OCI-LY3 (cell line): ENCODE measurements at regions not wholly inside any gene's neighbourhood (a gene's known extent, or its start where the extent isn't known, plus 50 kb on each side); places are given as distances from the start of the nearest gene placed in this dataset.

ENCODE experiments used
- H2AFZ ChIP-seq: fragments of 200-600, 300-600 bp; shearing (Covaris generic); 2 replicates; pipeline ENCODE4 v1.6.0; 2014; ENCODE audit warnings: antibody characterized with exemption, low read depth, low read length
- H3K27ac ChIP-seq: fragments of 200-600, 300-600 bp; sonication (generic); 2 replicates; pipeline ENCODE4 v1.5.1; 2014; ENCODE audit warnings: mild to moderate bottlenecking, low read length, moderate library complexity, mixed read lengths
- H3K27me3 ChIP-seq: fragments of 200-600, 300-600 bp; sonication (generic); 2 replicates; pipeline ENCODE4 v1.6.1; 2014; ENCODE audit warnings: low read depth, low read length, mixed read lengths
- H3K36me3 ChIP-seq: fragments of 200-600, 300-600 bp; sonication (generic); replicated peaks from 2 replicates; pipeline ENCODE3; 2014; ENCODE audit warnings: low read depth, low read length, mixed read lengths
- H3K4me1 ChIP-seq: fragments of 300-600, 200-600 bp; sonication (generic); 2 replicates; pipeline ENCODE4 v1.6.1; 2014; ENCODE audit warnings: low read length, mixed read lengths
- H3K4me2 ChIP-seq: fragments of 200-600, 300-600 bp; sonication (generic); 2 replicates; pipeline ENCODE4 v1.6.1; 2014; ENCODE audit warnings: low read length, mixed read lengths
- H3K4me3 ChIP-seq: fragments of 300-600, 200-600 bp; sonication (generic); 2 replicates; pipeline ENCODE4 v1.5.1; 2014; ENCODE audit warnings: antibody characterized with exemption, mild to moderate bottlenecking, low read length, moderate library complexity
- H3K79me2 ChIP-seq: fragments of 300-600, 200-600 bp; shearing (Covaris generic); 2 replicates; pipeline ENCODE4 v1.6.1; 2014; ENCODE audit warnings: mild to moderate bottlenecking, low read length, mixed read lengths
- H3K9ac ChIP-seq: fragments of 300-600, 200-600 bp; shearing (Covaris generic); 2 replicates; pipeline ENCODE4 v1.6.0; 2014; ENCODE audit warnings: mild to moderate bottlenecking, low read length, moderate library complexity
- H3K9me3 ChIP-seq: fragments of 200-600, 300-600 bp; shearing (Covaris generic); 2 replicates; pipeline ENCODE4 v1.6.1; 2014; ENCODE audit warnings: low read length, mixed read lengths; ENCODE audit not compliant: insufficient read depth
- H4K20me1 ChIP-seq: fragments of 200-600, 300-600 bp; sonication (generic); 2 replicates; pipeline ENCODE4 v1.6.1; 2016; ENCODE audit warnings: low read length, mixed read lengths; ENCODE audit not compliant: insufficient read depth
- CTCF ChIP-seq: fragments of 200-600, 300-600 bp; sonication (generic); IDR thresholded peaks from 2 replicates; pipeline ENCODE4 v1.5.1; 2014; ENCODE audit warnings: antibody characterized with exemption, low read length, low read depth
- EZH2phosphoT487 ChIP-seq: fragments of 200-600 bp; shearing (Covaris generic); IDR thresholded peaks from 2 replicates; pipeline ENCODE4 v1.6.1; 2018; ENCODE audit warnings: antibody characterized with exemption, mixed run types, low read depth

DNA sequence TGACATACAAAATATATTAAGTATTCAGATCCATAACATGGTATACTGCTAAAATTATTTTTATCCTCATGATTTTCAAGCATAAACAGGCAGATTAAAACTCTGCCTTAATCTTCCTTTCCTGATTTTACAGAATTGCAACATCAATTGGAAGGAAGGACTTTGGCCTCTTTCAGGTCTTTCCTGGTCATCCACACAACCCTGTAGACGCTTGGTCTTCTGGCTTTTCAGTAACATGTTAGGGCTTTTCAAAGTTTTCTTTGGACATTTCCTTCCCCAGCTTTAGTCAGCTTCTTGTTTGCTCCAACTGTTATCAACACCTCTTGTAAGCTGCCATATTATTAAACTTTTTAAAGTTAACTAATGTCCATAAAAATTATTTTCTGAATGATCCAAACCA lies 1364.9 kb upstream of the NRXN1 start:
- Histone ChIP-seq H3K9me3 (no peaks in the 10 kb centered on the region), H3K36me3 (no peaks in the 10 kb centered on the region), H2AFZ (no peak overlapping the region), H3K4me1 (no peaks in the 10 kb centered on the region), H3K27ac (no peak overlapping the region), H3K9ac (no peak overlapping the region), H4K20me1 (no peaks in the 10 kb centered on the region), H3K27me3 (no peaks in the 10 kb centered on the region), H3K79me2 (no peaks in the 10 kb centered on the region), H3K4me2 (no peak overlapping the region), H3K4me3 (no peak overlapping the region)
- TF ChIP-seq EZH2phosphoT487 (no peak), CTCF (no peak)

DNA sequence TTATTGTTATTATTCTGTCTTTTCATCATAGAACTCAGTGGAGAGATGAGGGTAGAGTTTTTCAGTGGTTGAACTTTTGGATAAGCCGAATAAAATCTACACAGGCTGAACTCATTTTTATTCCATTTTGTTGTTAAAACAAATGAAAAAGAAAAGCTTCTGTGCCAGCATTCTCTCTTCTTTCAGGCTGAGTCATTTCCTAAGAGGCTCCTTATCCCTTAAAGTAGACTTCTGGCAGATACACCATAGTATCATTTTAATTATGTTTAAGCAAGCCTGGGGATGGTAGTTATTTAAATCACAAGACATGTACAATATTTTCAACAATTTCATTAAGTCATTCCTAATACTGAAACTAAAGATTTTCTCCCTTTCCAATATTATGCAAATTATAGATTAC lies 1364.0 kb upstream of the NRXN1 start:
- no peak overlapping the region for H2AFZ ChIP-seq
- H3K36me3 ChIP-seq: no peaks in the 10 kb centered on the region
- no peaks in the 10 kb centered on the region for H4K20me1 ChIP-seq
- no peak overlapping the region for H3K4me2 ChIP-seq
- no peaks in the 10 kb centered on the region for H3K27me3 ChIP-seq
- H3K27ac ChIP-seq: no peak overlapping the region
- no peaks in the 10 kb centered on the region for H3K4me1 ChIP-seq
- H3K4me3 ChIP-seq: no peak overlapping the region
- H3K79me2 ChIP-seq: no peaks in the 10 kb centered on the region
- no peak for TF ChIP-seq EZH2phosphoT487
- no peak for TF ChIP-seq CTCF
- no peak overlapping the region for H3K9ac ChIP-seq
- no peaks in the 10 kb centered on the region for H3K9me3 ChIP-seq

GRCh38 chr2:52391621-52392020 lies 1359.7 kb upstream of the NRXN1 start:
- Histone ChIP-seq H3K4me1 (no peaks in the 10 kb centered on the region), H3K4me3 (no peak overlapping the region), H3K9me3 (no peaks in the 10 kb centered on the region), H2AFZ (no peak overlapping the region), H3K9ac (no peak overlapping the region), H3K27me3 (no peaks in the 10 kb centered on the region), H3K27ac (no peak overlapping the region), H3K36me3 (no peaks in the 10 kb centered on the region), H3K4me2 (no peak overlapping the region), H3K79me2 (no peaks in the 10 kb centered on the region), H4K20me1 (no peaks in the 10 kb centered on the region)
- TF ChIP-seq CTCF (no peak), EZH2phosphoT487 (no peak)

- no peaks in the 10 kb centered on the region for H3K36me3 ChIP-seq
- no peaks in the 10 kb centered on the region for H4K20me1 ChIP-seq
- H3K4me2 ChIP-seq: no peak overlapping the region
- H3K9ac ChIP-seq: no peak overlapping the region
- H2AFZ ChIP-seq: no peak overlapping the region
- H3K9me3 ChIP-seq: no peaks in the 10 kb centered on the region
- H3K27me3 ChIP-seq: no peaks in the 10 kb centered on the region
- H3K4me3 ChIP-seq: no peak overlapping the region
- no peaks in the 10 kb centered on the region for H3K79me2 ChIP-seq
- no peaks in the 10 kb centered on the region for H3K4me1 ChIP-seq
- TF ChIP-seq CTCF (no peak), EZH2phosphoT487 (no peak)
- no peak overlapping the region for H3K27ac ChIP-seq
Observed at GRCh38 chr2:52390651-52391050, 1358.7 kb upstream of the NRXN1 start.
